ENCODE measurements at regions not wholly inside any gene's neighbourhood (a gene's known extent, or its start where the extent isn't known, plus 50 kb on each side); places are given as distances from the start of the nearest gene placed in this dataset.
"Not testable (repeated sequence)": the region's sequence is repeated elsewhere in the genome, so short reads cannot be mapped to it uniquely, and the experiment has no call there.

DNA sequence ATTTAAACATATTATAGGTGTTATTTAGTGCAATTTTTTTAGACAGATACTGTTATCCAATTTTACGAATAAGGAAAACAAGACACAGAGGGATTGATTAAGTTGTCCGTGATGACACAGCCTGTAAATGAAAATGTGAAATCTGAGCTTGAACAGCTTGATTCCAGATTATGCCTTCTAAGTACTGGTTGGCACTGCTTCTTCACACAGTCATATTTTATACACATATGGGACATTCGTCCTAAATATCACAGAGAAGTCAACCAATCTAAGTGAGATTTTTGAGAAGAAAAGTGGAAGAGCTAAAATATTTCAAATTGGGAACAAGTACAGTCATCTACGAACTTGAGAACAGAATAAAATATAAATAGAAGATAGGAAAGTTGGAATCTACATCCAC is 756.3 kb downstream of the BCKDHB start:
- no peak for DNase-seq

DNA sequence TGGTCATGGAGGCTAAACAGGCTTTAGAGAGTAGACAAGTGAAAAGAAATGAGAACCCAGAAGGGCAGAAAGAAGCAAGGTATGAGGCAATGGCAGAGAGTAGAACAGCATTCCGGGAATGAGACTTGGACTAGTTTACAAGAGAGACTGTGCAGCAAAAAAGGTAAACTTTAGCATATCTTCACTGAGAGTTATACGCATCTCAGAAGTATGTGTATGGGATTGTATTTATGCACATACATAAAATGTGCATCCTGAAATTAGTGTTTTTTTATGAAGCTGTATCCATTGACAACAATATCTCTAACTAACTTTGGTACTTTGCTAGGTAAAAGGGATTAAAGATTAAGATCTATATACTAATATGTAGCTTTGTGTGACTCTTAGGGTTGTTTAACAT is 753.6 kb downstream of the BCKDHB start:
- DNase-seq, result no peak

DNA sequence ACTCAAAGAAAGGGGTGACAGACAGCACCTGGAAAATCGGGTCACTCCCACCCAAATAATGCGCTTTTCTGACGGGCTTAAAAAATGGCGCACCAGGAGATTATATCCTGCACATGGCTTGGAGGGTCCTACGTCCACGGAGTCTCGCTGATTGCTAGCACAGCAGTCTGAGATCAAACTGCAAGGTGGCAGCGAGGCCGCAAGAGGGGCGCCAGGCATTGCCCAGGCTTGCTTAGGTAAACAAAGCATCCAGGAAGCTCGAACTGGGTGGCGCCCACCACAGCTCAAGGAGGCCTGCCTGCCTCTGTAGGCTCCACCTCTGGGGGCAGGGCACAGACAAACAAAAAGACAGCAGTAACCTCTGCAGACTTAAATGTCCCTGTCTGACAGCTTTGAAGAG is 741.5 kb downstream of the BCKDHB start:
- DNase-seq, result not testable (repeated sequence)

DNA sequence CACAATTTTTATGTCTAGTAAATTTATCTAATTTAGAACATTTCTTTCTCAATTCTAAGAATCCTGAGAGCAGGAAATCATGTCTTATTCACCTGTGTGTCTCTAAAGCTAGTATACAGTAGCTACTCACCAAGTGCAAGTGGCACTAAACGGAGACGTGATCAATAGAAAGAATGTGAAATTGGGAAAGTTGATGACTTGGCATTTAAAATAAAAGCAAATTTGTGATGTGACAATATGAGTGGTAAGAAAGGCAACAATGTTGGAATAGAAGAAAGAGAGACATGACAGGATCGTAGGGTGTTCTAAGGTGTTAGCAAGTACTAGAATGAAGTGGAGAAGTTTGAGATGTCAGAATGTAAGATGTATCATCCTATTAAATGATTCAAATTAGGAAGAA is 725.9 kb downstream of the BCKDHB start:
- DNase-seq, result no peak

DNA sequence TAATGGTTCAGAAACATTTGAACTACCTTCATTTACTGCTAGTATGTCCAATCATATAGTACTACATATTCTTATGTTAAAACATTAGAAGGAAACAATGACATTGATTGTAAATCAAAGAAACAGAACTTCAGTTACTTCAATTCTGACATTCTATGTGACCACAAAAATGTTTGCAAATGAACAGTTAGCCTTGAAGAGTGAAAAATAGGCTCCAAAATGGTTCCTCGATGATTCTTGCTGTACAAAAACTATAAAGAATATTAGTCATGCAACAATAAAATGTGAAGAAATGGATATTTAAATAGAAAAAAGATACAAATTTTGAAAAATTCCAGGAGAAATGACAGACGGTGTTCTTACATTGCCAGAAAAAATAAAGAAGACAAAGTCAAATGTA is 686.9 kb downstream of the BCKDHB start:
- no peak for DNase-seq

DNA sequence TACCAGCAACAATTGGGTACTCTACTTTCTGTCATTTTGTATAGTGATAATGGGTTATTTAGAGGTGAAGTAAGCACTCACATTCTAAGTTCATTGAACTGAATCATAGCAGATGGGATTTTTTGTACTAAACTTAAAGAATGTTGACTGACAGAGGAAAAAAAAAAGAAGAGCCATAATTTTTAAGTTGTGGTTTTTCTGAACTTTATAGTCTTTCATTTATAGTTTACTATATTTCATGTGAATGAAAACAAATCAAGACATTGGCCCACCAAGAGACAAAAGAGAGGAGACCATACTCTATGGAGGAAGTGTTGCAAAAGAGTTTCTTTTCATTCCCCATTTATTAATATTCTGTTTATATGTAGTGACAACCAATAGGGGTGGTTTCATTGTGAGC is 685.7 kb downstream of the BCKDHB start:
- no peak for DNase-seq

DNA sequence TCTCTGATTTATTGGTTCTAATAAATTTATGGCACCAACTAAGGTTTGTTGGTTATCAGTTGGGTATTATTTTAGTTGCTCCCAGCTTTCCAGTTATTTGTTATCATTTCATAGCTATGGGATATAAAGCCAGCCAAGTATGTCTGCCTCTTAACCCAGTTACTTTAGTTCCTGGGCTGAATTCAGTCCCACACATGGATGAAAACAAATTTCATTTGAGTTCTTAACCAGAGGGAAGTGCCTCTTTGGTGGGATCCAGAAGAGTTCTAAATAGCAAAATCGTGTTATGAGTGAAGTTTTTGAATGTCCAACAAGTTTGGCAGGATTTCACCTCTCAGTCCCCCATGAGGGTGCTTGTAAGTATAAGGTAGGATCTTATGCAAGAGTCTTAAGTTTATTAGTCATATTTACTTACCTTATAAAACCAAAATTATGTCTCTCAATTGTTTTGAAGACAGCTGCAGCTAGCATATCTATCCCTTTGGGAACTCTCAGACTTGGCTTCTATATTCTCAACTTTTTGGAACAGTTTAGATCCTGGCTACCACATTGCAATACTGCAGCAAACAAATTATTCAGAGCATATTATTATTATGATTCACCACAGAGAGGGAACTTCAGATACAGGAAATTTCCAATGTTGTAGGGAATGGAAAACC is 683.6 kb downstream of the BCKDHB start:
- DNase-seq, result no peak

DNA sequence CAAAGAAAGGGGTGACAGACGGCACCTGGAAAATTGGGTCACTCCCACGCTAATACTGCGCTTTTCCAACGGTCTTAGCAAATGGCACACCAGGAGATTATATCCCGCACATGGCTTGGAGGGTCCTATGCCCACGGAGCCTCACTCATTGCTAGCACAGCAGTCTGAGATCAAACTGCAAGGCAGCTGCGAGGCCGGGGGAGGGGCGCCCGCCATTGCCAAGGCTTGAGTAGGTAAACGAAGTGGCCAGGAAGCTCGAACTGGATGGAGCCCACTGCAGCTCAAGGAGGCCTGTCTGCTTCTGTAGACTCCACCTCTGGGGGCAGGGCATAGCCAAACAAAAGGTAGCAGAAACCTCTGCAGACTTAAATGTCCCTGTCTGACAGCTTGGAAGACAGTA is 676.8 kb downstream of the BCKDHB start:
- DNase-seq, result not testable (repeated sequence)

DNA sequence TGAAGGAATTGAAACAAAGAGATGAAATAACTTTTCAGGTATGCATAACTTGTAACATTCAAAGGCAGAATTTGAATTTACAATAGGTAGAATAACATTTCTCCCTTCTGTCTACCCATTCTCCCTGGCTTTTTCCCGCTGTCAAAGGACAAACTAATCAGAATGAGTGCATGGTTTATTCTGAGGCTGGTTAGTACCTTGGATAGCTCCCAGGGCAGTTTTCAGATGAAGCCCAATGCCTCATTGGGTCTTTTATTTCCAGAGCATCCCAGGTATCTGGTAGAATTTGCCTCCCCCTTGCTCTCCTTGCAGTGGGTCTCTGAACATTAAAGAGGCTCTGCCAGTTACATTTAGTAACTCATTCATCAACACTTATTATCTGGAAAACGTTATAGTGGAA is 665.5 kb downstream of the BCKDHB start:
- no peak for DNase-seq

DNA sequence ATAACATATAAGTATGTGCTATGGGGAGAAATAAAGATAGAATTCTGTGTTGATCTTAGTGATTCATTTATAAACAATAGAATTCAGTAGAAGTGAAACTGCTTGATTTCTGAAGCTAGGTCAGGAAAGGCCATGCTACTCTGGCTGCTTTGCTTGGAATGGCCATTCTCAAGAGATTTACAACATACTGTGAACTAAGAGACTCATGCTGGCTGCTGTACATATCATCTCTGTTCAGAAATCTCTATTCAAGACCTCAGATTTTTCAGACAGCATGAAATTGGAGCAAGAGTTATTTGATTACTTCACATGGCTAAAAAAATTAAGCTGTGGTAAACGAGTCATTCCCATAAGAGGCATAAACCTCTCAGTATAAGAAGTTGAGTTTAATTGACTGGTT is 662.6 kb downstream of the BCKDHB start:
- no peak for DNase-seq

DNA sequence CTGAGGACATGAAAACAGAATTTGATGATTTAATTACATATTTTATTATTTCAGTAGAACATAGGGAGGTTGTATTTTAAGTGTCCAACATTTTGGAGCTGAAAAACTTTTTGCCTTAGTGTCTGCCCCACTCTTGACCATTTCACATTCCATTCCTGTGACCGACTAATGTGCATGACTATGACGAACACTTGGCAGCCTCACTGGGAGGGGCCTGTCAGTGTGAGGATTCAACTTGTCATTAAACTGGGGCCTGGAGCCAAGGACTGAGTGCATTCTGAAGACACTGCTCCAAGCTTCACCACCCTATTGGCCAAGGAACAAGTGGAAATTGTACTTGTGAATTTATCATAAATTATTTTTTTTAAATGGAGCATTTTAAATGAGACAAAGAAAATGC is 661.3 kb downstream of the BCKDHB start:
- no peak for DNase-seq

DNA sequence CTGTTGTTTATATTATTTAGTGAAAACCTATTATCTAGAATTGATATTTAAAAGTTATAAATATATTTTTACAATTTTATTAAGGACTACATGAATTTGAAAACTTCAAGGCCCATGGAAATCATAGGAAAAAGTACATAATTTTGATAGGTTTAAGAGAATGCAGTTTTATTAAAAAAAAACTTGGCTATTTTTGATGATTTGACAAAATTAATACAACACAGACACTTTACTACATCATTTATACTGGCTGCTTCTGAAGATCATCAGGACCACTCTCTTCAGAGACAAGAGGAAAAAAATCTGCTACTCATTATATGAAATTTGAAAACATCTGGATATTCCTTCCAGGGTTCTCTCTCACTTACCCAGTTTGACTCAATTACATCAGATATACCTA is 637.7 kb downstream of the BCKDHB start:
- no peak for DNase-seq

DNA sequence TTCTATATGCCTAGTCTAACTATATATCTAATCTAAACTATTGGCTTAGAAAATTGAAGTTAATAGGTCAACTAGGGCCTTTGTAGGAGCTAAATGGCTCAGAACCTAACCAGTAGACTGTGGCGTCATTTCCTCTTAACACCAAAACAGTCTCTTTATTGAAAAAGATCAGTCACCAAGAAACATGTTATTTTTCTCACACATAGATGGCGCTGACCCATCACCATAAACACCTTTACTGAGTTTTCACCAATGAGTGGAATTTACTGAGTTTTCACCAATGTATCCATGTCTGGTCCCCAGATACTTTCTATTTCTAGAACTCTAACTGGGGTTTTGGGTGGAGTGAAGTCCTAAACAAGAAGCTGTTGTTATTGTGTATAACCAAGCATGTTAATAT is 636.0 kb downstream of the BCKDHB start:
- no peak for DNase-seq

DNA sequence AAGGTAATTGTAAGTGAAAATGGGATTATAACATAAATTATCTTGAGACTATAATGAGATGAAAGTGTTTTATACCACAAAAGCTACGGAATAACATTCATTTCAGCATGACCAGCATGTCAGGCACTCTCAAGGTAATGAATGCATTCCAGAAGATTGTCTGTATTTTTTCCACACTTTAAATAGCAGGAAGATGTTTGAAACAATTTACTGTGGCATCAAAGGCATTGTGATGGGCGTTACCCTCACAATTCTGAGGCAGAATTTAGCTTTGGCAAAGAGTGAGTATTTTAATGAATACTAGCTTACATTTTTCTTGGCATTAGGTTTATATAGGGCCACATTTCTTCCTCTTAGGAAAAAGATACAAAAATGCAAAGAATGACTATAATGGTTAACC is 627.2 kb downstream of the BCKDHB start:
- no peak for DNase-seq

DNA sequence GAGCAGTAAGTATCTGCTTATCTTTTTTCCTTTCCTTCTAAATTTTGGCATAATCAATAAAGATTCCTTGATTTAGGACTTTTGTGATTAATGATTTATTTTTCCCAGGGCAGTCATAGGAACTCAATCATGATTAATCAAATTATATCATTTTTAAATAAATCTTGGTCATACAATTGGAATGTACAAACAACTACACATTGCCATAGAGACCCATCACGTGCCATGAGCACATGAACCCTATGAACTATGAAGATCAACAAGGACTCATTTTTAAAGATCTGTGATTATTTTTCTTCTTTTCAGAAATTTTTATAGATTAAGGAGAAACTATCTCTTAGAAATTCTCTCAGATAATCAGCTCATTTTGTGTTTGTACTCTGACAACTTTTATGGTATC is 622.4 kb downstream of the BCKDHB start:
- no peak for DNase-seq

DNA sequence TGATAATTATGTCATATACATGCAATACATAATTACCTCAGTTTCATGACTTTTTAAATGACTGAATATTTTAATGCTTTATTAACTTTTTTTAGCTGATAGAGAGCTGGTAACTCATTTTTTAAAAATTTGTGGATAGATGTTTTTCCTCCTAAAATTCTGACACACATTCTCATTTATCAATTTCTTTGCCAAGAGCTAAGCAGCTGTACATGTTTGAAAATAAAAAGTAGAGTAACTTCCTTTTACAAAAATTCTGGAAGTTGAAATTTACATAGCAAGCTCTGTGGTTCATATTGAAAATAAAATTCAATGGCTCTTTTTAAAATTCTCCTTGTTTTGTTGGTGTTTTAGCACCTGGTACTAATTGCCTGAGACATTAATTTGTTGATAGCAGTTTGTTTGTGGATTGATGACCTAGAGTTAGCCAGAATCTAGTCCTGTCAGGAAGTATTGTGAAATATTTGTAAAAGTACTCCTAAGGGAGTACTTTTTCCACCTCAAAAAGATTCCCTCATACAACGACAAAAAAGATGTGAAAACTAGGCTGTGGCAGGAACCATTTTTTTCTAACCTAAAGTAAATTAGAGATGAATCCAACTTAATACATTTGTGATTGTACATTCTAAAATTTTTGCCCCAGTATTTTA is 621.8 kb downstream of the BCKDHB start:
- DNase-seq, result no peak

DNA sequence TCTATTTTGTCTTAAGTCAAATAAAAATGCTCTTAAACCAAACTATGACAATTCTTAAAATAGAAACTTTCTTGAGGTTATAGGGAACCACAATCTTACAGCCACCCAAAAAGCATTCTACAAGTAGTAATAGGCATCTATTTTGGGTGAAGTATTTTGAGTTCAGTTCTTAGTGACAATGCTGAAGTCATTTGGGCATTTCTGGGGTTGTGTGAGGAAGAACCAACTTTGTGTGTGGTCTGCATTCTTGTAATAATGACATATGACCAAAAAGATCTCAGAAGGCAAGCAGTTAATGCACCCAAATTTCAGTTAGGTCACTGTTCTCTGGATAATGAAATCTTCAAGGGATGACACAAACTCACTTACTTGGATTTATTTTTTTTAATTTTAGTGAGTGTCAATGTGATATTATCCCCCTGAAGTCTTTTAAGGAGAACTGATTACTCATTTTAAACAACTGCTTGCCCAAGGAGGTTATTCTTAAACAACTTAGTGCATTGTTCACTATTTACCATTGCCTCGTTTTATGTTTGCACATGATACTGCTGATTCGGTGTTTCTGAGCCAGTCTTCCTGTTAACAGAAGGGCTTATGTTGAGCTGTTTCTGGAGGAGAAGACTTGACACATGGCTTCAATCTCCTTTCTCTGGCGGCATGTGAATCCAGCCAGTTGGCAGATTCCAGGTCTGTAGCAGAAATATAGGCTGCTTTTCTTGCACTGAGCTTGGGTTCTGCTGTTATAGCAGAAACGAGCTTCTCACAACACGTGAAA is 618.9 kb downstream of the BCKDHB start:
- DNase-seq, result no peak

DNA sequence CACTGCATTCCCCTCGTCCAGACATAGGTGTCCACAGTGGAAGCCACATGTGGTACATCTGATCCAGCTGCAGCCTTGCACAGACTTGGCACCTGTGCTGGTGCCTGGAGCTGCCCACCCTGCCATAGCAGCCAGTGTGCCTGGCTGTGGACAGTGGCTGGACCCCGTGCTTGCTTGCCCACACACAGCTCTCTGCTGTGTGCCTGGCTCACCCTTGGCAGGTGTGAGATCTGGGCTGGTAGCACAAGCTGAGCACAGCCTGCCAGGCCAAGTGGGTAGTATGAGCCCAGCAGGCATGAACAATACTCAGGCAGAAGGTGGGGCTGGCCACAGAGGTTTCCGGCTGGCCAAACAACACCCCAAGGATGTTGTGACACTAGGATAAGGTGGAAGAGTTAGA is 614.4 kb downstream of the BCKDHB start:
- no peak for DNase-seq

DNA sequence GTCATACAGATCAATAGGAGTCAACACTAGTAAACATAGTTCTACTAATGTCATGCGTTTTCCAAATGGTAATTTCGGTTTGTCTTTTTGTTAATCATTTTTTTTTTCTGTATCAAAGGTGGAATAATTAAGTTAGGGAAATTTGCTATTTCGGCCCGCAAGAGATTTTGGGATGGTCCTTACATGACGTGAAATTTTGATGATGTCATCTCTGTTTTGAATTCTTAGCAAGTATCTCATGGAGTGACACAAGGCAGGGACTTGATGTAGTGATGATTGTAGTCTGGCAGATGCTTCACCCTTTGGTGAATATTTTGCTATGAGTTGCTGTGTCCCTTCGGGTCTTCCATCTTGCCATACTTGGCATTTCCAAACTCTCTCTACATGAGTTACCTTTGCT is 608.0 kb downstream of the BCKDHB start:
- DNase-seq, result no peak

DNA sequence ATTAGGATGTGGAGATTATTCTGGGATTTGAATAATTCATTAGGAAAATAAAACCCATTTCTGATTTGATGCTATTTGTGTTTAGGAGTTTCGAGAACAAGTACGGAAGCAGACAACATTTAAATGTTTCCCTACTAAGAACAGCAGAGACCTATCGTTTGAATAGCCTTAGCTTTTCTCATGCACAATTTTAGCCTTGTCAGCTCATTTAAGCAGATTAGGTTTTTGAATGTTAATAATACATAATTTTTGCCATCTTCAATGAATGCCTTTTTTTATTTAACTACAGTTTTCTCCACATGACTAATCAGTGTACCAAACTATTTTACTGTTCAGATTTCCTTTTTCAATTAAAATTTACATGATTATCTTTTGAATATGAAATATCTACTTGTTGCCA is 592.0 kb downstream of the BCKDHB start:
- no peak for DNase-seq

DNA sequence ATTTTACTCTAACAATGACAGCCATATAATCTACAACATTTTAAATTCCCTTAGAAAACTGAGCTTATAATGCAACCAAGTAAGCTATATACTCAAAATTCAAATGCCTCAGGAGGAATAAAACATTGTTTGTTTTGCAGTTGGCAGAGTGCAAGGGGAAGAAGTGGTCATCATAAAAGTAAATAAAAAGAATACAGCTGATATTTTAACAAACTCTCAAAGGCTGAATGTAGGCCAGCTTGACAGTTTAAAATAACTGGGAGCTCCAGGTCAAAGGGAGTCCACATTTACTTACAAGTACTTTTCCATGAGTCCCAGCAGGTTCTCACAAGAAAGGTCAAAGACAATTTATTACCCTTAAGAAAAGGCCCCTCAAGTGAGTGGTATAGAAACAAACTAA is 589.8 kb downstream of the BCKDHB start:
- DNase-seq, result no peak

DNA sequence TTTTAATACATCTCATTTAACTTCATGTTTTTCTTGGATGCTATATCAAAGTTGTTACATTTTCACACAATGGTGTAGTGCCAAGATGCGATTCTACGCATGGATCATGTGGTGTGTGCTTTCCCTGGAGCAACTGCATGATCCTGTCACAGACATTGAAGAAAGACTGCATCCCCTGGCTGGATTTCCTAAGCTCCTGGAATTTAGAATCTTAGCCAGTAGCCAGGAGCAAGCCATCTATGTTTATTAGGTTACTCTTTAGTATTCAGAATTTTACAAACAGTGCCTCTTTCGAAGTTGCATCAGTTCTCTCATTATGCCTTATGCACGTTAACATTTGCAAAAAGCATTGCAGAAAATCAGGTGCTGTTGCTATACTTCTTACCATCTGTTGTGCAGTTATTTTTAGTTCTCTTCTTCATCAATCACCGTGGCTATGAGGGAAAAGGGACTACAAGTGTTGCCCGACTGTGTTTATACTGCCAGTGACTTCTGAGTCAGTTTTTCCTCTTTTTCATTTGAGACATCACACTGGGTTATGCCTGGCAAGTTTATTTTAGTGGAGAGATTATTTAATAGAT is 584.2 kb downstream of the BCKDHB start:
- DNase-seq, result no peak

DNA sequence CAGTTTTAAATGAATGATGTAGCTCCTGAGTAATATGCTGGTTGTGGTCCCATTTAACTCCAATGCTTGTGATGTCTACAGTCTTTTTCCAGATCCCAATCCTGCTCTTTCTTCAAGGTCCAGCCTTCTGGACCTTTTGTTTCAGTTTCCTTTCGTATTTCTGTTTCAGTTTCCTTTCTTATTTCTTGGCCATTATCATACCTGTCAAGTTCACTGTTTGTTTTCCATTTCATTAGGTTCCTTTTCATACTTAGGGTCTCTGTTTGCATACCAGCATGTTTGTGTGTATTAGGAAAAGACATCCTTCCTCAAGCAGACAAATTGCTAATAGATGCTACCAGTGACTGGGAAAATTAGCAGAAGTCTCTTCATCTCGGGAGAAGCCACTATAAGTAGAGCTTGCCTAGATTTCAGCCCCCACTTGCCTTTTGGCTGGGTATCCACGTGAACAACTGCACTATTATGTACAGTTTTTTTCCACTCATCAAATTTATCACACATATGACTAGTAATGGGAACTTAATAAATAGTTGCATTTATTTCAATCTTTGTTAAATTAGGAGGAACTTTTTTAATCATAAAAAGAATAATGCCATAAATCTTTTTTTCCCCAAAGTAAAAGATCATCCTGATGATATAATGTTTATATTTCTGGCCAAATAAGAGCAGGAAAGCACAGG is 583.4 kb downstream of the BCKDHB start:
- no peak for DNase-seq
